Cardiac muscle cell (in vitro differentiated cells and primary cell): ENCODE measurements at regions not wholly inside any gene's neighbourhood (a gene's known extent, or its start where the extent isn't known, plus 50 kb on each side); places are given as distances from the start of the nearest gene placed in this dataset.
"Not testable (repeated sequence)": the region's sequence is repeated elsewhere in the genome, so short reads cannot be mapped to it uniquely, and the experiment has no call there.

Experiments used
- DNase-seq, 2 donors: peaks; one replicate each; pipeline versions ENCODE4 v3.0.0 to v3.0.0-alpha.2; 2010 to 2017; ENCODE audit warnings: low read depth in 1 of 2, low spot score in 1 of 2
- H3K27ac ChIP-seq: fragments of 200-600 bp; sonication (generic); 2 replicates; pipeline ENCODE4 v1.5.1; 2016
- H3K27me3 ChIP-seq: fragments of 200-600 bp; sonication (generic); 2 replicates; pipeline ENCODE4 v1.6.0; 2016; ENCODE audit warnings: control low read depth
- H3K36me3 ChIP-seq: fragments of 200-600 bp; sonication (generic); 2 replicates; pipeline ENCODE4 v1.5.1; 2016; ENCODE audit warnings: control low read depth
- H3K4me1 ChIP-seq: fragments of 200-600 bp; sonication (generic); 2 replicates; pipeline ENCODE4 v1.8.1; 2017; ENCODE audit warnings: low read depth, mild to moderate bottlenecking, mixed run types
- H3K4me3 ChIP-seq: fragments of 200-600 bp; sonication (generic); 2 replicates; pipeline ENCODE4 v1.5.1; 2016; ENCODE audit warnings: mild to moderate bottlenecking
- H3K9me3 ChIP-seq: fragments of 200-600 bp; sonication (generic); 2 replicates; pipeline ENCODE4 v1.5.1; 2017; ENCODE audit warnings: low read depth, mild to moderate bottlenecking, control low read depth
- CTCF ChIP-seq: IDR thresholded peaks from 2 replicates; pipeline ENCODE4 v1.5.1; 2012; ENCODE audit warnings: low read depth, mild to moderate bottlenecking, low read length

- no peak for DNase-seq
- H3K4me3 ChIP-seq = no peak overlapping the region
- no peaks in the 10 kb centered on the region for H3K27me3 ChIP-seq
- no peak for TF ChIP-seq CTCF
- no peaks in the 10 kb centered on the region for H3K4me1 ChIP-seq
- H3K9me3 ChIP-seq = no peaks in the 10 kb centered on the region
- no peak overlapping the region for H3K27ac ChIP-seq
- no peaks in the 10 kb centered on the region for H3K36me3 ChIP-seq
Measured at GRCh38 chr12:30301291-30301690, 394.4 kb downstream of the IPO8 start.

GRCh38 chr12:30296486-30296885, 399.2 kb downstream of the IPO8 start:
- no peaks in the 10 kb centered on the region for H3K9me3 ChIP-seq
- no peak overlapping the region for H3K27ac ChIP-seq
- H3K27me3 ChIP-seq = no peaks in the 10 kb centered on the region
- no peak overlapping the region for H3K4me3 ChIP-seq
- H3K36me3 ChIP-seq = no peaks in the 10 kb centered on the region
- H3K4me1 ChIP-seq = no peaks in the 10 kb centered on the region
- DNase-seq = no peak
- no peak for TF ChIP-seq CTCF

- H3K9me3 ChIP-seq = no peaks in the 10 kb centered on the region
- H3K27ac ChIP-seq = no peak overlapping the region
- no peaks in the 10 kb centered on the region for H3K27me3 ChIP-seq
- peak; percentile 75 for TF ChIP-seq CTCF
- no peaks in the 10 kb centered on the region for H3K4me1 ChIP-seq
- peak; percentile 46 to 76 for DNase-seq
- no peak overlapping the region for H3K4me3 ChIP-seq
- H3K36me3 ChIP-seq = no peaks in the 10 kb centered on the region
Measured at GRCh38 chr12:30286345-30286926, 409.2 kb downstream of the IPO8 start.

GRCh38 chr12:30278401-30278800, 417.3 kb downstream of the IPO8 start:
- Histone ChIP-seq H3K27ac (no peak overlapping the region), H3K27me3 (no peaks in the 10 kb centered on the region), H3K4me1 (no peaks in the 10 kb centered on the region), H3K4me3 (no peak overlapping the region), H3K9me3 (no peaks in the 10 kb centered on the region), H3K36me3 (no peaks in the 10 kb centered on the region)
- no peak for DNase-seq
- no peak for TF ChIP-seq CTCF

- not testable (repeated sequence) for H3K36me3 ChIP-seq, H3K27ac ChIP-seq, H3K4me3 ChIP-seq, H3K4me1 ChIP-seq, H3K27me3 ChIP-seq, DNase-seq, H3K9me3 ChIP-seq
Measured at GRCh38 chr12:30272515-30272914, 423.2 kb downstream of the IPO8 start.

GRCh38 chr12:30269496-30269895, 426.2 kb downstream of the IPO8 start:
- Histone ChIP-seq H3K4me1 (no peaks in the 10 kb centered on the region), H3K9me3 (no peaks in the 10 kb centered on the region)

More at GRCh38 chr12:30269496-30269895, 426.2 kb downstream of the IPO8 start:
- DNase-seq = peak in 1 of 2 donors; percentile 56
- Histone ChIP-seq H3K27me3 (no peaks in the 10 kb centered on the region), H3K36me3 (no peaks in the 10 kb centered on the region), H3K27ac (no peak overlapping the region), H3K4me3 (no peak overlapping the region)
- TF ChIP-seq CTCF = no peak
